OCI-M2 (cell line): ENCODE measurements at regions not wholly inside any gene's neighbourhood (a gene's known extent, or its start where the extent isn't known, plus 50 kb on each side); places are given as distances from the start of the nearest gene placed in this dataset.

Experiments used
- DNase-seq: peaks from one replicate; lab custom pipeline; 2025; ENCODE audit not compliant: unreplicated experiment; lab: John Stamatoyannopoulos, UW

DNA sequence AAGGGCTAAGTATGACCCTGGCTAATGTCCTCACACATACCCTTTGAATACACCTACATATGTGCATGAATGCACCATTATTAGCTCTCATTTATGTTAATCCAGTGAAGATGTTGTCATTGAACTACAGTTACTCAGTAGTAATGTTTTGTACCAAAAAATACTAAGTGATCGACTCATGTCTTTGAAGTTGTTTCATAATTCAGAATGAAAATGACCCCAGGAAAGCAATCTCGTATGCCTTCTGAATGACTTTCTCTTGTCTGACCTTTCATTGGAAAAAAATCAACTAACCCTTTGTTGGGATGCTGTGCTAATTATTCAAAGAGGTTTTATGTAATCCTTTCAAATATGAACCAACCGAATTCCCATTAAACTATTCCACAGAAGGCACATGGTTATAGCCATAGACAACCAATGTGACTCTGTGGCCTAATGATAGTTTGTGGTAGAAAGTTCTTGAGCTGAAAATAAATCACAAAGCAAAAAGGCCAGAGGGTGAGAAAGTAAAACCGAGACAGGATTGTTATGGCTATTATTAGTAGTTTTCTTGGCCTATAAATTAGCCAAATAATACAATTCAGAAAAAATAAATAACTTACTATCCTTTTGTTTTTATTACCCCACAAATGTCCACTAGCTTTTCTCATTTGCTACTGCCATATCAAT is 86.8 kb upstream of the STARD13 start:
- no peak for DNase-seq

DNA sequence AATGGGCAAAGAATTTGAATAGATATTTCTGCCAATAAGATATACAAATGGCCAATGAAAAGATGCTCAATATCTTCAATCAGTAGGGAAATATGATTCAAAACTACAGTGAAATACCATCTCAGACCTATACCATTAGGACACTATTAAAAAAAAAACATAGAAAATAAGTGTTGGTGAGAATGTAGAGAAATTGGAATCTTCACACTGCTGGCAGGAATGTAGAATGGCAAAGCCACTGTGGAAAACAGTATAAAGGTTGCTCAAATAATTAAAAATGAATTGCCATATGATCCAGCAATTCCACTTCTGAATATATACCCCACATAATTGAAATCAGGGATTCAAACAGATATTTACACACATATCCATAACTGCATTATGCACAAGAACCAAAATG is 88.1 kb upstream of the STARD13 start:
- no peak for DNase-seq

DNA sequence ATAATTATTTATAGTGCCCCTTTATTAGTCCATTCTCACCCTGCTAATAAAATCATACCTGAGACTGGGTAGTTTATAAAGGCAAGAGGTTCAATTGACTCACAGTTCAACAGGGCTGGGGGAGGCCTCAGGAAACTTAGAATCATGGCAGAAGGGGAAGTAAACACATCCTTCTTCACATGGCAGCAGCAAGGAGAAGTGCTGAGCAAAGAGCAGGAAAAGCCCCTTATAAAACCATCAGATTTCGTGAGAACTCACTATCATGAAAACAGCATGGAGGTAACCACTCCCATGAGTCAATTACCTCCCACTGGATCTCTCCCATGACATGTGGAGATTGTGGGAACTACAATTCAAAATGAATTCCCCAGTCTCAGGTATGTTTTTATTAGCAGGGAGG is 89.9 kb upstream of the STARD13 start:
- DNase-seq = no peak

DNA sequence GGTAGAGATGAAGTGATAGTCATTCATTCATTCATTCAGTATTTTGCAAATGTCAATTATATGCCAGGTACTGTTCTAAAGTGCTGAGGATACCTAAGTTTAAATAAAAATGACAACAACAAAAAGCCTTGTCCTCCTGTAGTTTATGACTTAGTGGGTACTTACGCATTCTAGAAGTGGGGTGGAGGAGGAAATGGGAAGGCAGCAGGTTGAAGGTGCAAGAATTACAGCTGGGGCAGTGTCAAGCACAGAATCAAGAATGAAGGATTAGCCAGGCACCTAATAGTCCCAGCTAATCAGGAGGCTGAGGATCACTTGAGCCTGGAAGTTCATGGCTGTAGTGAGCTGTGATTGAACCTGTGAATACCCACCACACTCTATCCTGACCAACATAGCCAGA is 90.7 kb upstream of the STARD13 start:
- DNase-seq = no peak

DNA sequence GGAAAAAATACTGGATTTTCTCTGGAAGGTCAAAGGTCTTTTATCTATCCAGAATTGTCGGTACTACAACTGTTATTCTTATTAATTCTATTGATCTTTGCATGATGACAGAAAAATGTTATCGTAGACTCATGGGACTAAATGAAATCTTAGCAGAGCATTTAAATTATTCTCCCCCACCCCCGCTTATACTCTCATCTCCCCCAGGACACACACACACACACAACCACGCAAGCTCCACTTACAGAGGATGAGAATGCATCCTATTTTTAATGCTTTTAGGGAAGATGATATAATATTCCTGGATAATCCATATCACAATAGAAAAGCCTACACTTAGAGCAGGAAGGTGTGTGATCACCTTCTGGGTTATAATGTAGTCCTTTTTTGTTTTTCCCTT is 91.9 kb upstream of the STARD13 start:
- no peak for DNase-seq

DNA sequence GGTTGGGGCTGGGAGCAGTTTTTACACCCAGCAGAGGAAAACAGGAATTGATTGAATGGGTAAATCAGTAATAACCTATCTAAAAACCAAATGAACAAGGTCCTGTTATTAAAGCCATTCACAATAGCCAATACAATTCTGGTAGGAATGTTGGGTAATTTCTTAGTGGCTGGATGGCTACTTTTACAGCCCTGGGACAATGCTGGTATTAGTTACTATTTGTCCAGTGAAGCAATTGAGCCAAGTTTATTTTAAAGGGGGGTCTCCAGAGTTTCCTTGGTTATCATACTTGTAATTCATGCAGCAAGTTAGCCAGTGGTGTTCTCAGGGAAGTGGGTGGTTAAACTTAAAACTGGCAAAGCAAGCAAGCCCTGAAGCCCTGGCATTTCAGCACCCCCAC is 92.3 kb upstream of the STARD13 start:
- no peak for DNase-seq

DNA sequence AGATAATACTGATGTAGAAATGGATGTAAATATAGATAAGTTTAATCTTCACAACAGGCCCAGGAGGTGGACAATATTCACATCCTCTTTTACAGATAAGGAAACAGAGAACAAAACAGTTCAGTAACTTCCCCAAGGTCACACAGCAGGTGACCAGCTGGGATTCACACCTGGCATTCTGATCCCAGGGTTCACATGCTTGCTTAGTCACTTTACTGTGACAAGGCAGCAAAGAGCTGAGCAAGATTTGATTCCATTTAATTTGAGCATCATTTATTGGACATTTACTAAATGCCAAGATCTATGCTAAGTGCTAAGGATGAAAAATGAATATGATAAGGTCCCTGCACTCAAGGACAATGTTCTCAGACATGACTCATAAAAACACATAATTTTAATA is 94.1 kb upstream of the STARD13 start:
- DNase-seq = no peak

DNA sequence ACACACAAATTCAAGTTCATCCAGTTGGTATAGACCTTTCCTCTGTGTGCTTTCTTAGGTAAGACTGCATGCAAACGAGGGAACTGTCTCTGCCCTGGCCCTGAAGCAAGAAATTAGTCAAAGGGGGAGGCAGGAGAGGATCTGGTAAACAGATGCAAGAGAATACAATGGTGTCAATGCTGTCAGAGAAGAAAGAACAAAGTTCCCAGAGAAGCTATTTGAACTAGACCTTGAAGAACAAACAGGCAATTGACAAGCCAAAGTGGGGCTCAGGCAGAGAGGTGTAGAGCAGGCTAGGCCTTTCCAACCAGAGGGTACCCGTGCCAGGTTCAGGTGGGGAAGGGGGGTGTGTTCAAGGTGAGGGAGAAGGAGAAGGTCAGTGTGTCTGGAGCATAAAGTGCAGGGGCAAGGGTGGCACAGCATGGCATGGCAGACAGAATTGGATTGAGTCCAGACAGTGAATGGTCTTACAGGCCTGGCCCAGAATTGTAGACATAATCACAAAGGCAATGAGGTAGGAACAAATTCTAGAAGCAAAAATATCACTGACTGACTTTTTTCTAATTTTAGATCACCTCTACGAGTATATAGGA is 95.0 kb upstream of the STARD13 start:
- no peak for DNase-seq

DNA sequence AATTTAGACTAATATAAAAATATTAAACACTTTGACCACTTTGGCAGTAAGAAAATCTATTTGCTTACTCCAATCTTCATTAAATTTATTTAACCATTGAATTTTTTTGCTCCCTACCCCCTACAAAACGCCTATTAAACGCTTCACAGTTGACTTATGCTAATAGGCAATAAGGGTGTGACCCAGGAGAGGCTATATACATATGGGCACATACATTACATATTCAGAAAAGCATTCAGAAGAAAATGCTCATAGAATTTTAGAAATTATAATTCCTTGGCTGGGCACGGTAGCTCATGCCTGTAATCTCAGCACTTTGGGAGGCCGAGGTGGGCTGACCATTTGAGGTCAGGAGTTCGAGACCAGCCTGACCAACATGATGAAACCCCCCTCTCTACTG is 95.6 kb upstream of the STARD13 start:
- no peak for DNase-seq

DNA sequence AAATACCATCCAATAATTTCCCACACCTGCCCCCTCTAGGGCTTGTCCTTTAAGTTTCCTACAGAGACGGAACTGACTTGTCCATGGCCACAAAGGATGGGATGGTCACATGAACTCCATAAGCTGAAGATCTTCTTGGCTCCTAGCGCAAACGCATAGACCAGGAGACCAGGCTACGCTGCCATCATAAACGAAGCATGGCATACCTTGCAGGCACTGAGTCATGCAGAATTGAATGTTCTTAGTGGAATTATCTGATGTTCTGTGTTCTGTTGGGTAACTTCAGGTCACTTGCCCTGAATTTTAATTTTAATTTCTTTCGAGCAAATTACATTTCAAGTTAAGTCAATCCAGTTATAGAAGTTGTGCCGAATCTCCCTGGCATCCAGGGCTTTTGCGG is 96.4 kb upstream of the STARD13 start:
- no peak for DNase-seq

DNA sequence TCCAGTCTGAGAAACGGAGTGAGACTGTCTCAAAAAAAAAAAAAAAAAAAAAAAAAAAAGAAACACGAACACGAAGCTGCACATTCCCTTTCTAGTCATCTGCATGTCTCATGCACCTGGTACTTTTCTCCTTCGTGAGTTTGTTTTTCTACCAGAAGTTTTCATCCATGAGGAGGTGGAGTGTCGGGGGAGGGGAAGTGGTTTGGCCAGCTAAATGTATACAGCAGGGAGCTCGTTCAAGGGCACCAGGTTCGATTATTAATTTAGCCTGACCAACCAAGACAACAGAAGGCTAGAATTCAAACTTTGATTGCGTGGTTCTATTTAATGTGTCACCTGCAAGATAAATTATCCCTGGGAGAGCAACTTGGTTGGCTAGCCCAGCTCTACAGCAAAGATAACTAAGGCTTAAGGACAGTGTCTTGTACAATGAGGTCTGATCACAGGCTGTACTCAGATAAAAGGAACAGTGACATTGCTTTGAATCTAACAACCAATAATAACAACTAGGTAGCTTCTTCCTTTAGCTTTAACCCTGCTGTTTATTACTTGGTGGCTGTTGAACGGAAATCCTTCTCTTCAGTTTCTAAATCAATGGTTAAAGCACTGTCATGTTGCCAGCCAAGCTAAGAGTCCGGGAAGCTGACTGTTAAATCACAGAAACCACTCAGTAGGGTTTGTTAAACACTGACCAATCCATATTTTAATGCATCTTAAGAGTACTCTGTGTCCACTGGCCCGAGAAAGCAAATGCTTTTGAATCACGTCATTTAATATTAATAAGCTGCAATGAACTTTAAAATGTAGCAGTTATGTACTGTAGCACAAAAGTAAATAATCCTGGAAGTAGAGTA is 98.4 kb upstream of the STARD13 start:
- DNase-seq = no peak

DNA sequence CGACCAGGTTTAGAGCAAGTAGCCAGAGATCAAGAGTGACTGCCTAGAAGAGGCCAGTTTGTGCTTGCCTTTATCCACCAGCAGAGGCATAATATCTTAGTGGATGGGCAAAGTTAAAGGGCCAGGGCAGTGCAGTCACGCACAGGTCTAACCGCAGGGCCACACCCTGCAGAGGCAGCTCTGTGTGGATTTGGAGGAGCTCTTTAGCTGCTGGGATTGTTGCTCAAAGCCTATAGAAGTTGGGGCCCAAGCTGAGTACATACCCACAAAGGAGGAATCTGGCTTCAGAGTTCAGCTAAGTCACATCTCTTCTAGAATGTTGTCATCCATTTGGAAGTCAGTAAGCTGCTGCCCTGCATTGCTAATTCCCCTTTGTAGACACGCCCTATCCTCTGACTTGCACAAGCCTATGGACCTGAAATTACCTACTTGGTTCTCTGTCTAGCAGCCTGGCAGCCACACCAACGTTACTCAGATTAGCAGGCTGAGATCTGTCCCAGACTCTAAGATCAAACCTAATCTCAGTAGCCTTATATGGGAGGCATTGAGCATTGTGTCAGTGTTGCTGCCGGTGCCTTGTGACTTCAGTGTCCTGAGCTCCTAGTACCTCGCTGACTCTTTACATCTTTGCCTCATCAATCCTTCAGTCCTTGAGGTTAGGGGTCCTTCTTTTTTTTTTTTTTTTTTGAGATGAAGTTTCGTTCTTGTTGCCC is 102.9 kb upstream of the STARD13 start:
- DNase-seq = no peak

DNA sequence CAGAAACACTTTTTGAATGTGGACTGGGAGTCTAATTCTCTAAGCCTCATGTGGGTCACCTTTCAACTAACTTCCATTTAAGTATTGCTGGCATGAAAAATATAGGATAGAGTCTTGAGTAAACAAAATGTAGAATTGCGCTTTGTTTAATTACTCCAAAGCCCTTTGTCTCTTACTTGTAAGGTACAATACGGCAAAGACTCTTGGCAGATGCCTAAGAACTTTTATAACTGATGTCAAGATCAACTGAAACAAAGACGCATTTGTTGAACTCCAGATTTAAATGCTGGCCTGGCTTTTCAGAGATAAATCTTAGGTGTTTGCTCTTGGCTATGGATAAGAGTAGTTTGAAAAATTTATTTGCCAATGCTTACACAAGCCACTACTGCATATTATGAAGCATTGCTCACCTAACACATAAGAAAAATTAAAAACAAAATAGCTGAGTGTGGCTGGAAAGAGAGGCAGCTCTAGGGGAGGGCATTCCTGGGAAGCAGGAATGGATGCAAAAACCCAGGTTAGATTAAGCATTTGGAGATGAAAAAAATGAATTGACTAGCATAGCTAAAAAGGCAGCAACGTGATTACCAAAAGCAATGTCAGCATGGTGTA is 107.3 kb upstream of the STARD13 start:
- DNase-seq = no peak

DNA sequence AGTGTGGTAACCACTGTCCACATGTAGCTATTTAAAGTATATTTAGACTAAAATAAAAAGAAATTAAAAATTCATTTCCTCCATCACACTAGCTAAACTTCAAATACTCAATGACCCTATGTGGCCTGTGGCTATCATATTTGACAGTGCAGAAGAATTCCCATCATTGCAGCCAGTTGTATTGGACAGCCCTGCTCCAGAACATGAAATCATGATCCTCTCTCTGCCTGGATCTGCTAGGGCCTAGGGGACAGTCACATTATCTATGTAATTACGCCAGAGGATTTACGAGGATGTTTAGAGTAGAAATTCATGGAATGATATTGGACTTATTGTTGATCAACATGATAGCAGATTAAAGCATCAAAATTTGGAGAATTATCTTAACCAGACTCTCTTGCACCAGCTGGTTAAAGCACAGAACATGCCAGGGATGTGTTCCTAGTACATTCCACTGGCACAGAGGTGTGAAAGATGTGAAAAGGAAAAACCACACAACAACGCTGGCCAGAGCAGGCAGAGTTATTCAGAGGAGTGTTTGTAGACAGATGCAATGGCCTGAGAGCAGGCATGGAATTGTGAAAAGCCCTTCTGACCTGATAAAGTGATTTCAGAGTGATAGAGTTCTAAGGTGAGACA is 108.9 kb upstream of the STARD13 start:
- no peak for DNase-seq

DNA sequence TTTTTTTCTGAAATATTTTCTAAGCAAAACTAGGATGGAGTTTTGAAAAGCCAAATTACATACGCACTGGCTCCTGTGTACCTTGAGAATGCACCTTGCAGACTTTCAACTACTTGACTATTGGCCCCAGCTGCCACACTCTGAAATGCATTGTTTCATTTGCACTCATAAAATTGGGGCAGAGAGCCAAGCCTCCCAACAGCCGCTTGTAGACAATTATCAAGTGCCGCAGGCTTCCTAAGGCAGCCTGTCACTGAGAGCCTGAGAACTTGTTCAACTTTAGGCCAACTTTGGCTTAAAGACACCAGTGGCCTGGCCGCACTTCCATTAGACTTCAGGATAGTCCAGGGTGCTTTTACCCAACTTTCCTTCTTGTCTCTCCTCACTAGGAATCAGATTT is 115.7 kb upstream of the STARD13 start:
- DNase-seq = no peak

DNA sequence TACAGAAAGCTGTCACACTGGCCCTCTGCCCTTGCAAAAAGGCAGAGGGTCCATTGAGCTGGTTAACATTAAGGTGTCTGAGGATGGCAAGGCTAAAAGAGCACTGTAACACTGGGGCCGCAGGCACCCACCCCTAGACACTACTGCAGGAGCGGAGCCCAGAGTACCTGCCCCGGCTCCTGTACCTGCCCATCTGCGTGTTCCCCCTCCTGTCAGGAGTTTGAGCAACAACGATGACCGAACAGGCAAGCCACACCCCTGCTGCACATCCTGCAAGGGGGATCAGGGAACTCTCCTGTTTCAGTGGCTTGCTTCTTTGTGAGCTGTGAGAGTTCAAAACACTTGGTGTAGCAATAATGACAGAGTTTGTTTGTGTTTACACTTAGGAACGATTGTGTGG is 117.4 kb upstream of the STARD13 start:
- no peak for DNase-seq

DNA sequence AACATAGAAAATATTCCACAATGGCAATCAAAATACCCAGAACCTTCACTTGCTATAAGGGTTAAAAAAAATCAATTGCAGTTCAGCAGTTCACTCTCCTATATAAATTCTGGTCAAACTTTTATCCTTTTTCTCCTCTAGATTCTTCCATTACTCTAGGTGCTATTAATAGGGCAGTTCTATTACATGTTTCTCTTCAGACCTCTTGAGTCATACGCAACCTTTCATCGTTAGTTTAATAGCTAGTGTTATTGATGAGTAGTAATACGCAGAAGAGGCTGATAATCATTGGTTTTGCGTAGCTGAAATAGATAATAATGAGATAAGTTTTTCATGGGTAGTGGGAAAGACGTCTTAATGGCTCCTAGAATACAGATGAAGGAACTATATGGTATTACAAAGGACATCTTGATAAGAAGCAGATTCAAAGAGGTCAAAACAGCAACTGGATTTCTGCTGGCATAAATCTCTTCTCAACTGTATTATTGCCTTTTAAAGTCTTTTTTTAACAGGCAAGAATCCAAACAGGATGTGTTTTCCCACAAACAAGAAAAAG is 118.3 kb upstream of the STARD13 start:
- DNase-seq = no peak

DNA sequence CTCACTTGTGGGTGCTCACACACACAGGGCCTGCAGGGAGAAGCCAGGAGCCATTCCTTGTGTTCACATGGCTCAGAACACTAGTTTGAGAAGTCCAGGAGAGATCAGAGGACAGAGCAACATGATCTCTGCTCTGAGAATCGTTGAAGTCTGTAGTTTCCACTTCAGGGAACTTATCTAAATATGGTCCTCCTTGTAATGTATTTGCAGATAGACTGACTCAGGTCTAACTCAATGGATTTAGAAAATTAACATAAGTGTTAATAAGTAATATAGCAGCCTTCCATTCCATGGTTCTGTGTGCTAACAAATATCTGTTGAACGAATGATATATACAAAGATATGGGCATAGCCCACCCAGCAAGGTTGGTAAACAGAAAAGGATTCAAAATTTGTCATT is 119.8 kb upstream of the STARD13 start:
- DNase-seq = no peak

DNA sequence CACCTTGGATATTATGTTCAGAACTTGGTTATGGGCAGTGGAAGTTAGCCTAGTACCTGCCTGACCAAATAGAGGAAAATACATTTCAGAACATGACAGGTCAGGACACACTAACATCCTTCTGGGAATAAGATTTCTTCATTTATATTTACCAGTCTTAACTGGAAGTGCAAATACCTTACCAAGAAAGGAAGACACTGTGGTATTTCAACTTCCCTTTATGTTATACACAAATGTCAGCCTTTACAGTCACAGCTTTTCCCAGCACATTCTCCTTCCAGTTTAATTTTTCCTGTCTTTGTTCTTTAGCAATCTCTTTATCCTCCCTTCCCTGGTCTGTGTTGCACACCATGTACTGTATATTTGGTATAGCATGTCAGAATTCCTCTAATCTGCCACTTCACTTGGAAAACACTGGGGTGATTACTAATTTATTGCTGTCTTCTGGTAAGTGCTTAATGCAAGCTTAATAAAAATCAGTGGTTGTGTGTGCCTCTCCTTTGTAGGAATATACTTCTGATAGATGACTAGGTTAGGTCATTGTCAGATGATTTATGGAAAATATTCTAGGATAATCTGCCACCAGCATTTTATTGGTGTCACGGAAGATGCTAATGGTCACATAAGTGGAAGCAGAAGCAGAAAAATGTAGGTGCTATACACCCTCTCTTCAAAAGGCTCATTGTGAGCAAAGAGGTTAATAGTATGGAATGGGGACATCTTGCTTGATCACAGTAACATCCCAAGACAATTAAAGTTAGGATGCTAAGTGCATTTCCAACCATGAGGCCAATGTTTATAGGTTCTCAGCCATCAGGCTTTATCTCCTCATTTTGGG is 124.3 kb upstream of the STARD13 start:
- DNase-seq = no peak

DNA sequence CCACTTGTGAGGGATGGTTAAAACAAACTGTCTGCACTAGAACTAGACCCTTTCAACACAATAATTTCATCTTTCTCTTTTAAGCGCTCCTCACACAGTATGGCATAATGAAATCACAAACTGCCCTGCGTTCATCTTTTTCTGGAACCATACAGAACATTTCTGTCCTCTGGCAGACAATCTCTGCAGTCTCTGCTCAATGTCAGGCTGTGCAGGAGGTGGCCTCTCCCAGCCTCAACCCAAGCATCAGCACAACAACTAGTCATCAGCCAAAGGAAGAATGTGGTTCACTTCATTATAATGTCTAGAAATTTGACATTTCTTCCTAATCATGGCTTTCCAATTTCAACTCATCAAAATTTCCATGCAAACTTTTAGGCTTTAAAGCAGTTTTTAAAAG is 125.1 kb upstream of the STARD13 start:
- DNase-seq = no peak
